CD4-positive, alpha-beta T cell treated with Interferon gamma for 1 hour (primary cell): ENCODE measurements at regions not wholly inside any gene's neighbourhood (a gene's known extent, or its start where the extent isn't known, plus 50 kb on each side); places are given as distances from the start of the nearest gene placed in this dataset.

Source experiments
- DNase-seq: peaks from one replicate; pipeline ENCODE4 v3.0.0-alpha.2; 2020

- DNase-seq = no peak
Observed at GRCh38 chr20:60729135-60729900, 522.7 kb upstream of the CDH4 start.

GRCh38 chr20:60732322-60732721 is 519.7 kb upstream of the CDH4 start:
- DNase-seq = no peak

- DNase-seq = no peak
Observed at GRCh38 chr20:60748086-60748485, 504.0 kb upstream of the CDH4 start.

GRCh38 chr20:60749804-60750602 is 502.1 kb upstream of the CDH4 start:
- no peak for DNase-seq

GRCh38 chr20:60750909-60751308 is 501.2 kb upstream of the CDH4 start:
- no peak for DNase-seq

GRCh38 chr20:60751826-60752225 is 500.2 kb upstream of the CDH4 start:
- DNase-seq = no peak

GRCh38 chr20:60752741-60753420 is 499.2 kb upstream of the CDH4 start:
- no peak for DNase-seq

- no peak for DNase-seq
Observed at GRCh38 chr20:60754856-60755255, 497.2 kb upstream of the CDH4 start.

- DNase-seq = no peak
Observed at GRCh38 chr20:60759651-60760050, 492.4 kb upstream of the CDH4 start.

- DNase-seq = no peak
Observed at GRCh38 chr20:60760256-60761000, 491.6 kb upstream of the CDH4 start.

- no peak for DNase-seq
Observed at GRCh38 chr20:60761056-60761455, 491.0 kb upstream of the CDH4 start.

- DNase-seq = no peak
Observed at GRCh38 chr20:60762386-60762785, 489.7 kb upstream of the CDH4 start.

- no peak for DNase-seq
Observed at GRCh38 chr20:60764328-60764727, 487.7 kb upstream of the CDH4 start.

GRCh38 chr20:60764771-60765170 is 487.3 kb upstream of the CDH4 start:
- DNase-seq = no peak

GRCh38 chr20:60765821-60766403 is 486.1 kb upstream of the CDH4 start:
- no peak for DNase-seq

- DNase-seq = no peak
Observed at GRCh38 chr20:60768216-60768615, 483.8 kb upstream of the CDH4 start.

- no peak for DNase-seq
Observed at GRCh38 chr20:60780388-60781025, 471.6 kb upstream of the CDH4 start.

- DNase-seq = no peak
Observed at GRCh38 chr20:60782959-60783625, 469.0 kb upstream of the CDH4 start.

- no peak for DNase-seq
Observed at GRCh38 chr20:60785301-60785700, 466.8 kb upstream of the CDH4 start.

GRCh38 chr20:60785785-60786184 is 466.3 kb upstream of the CDH4 start:
- DNase-seq = no peak

- DNase-seq = no peak
Observed at GRCh38 chr20:60786686-60787217, 465.3 kb upstream of the CDH4 start.
